ENCODE measurements at regions not wholly inside any gene's neighbourhood (a gene's known extent, or its start where the extent isn't known, plus 50 kb on each side); places are given as distances from the start of the nearest gene placed in this dataset.

GRCh38 chr9:86792136-86792535 lies 155.2 kb downstream of the GAS1 start:
- TF ChIP-seq RFX5 (IDR thresholded peaks at IDR 0.05; ENCODE audit: low read depth, low read length) (no peak), MAFK (IDR thresholded peaks at IDR 0.05; ENCODE audit: low read depth, low read length) (no peak), FOS (IDR thresholded peaks at IDR 0.05; ENCODE audit: low read depth, low read length) (peak; percentile 50; the same call in 1 of the 2 replicates), CHD1 (IDR thresholded peaks at IDR 0.05; ENCODE audit: low read depth, low read length) (no peak), USF2 (IDR thresholded peaks at IDR 0.05; ENCODE audit: low read depth, low read length) (no peak)
- no peak overlapping the region for H2AK9ac ChIP-seq (replicated peaks; ENCODE audit: low read depth, low read length, poor library complexity)
- H3K9ac ChIP-seq (ENCODE audit: low read depth, low read length): no peak overlapping the region
- dilution Hi-C loops (cut with HindIII; ENCODE audit: low sequenced_read_pairs, unreplicated experiment) (no loop called here), intact Hi-C loops (cut with micrococcal nuclease) (loop anchor here (10.0 kb wide), 1 partner anchor 533 kb away; no protein-coding TSS in a partner anchor), in situ Hi-C loops (cut with MboI; ENCODE audit: low sequenced_read_pairs) (no loop called here)
- H3K27ac ChIP-seq (ENCODE audit: insufficient read depth, low read length): no peak overlapping the region
- H2BK120ac ChIP-seq (ENCODE audit: low read depth, low read length): no peak overlapping the region
- no peak overlapping the region for H3K18ac ChIP-seq (ENCODE audit: low read depth, low read length)
- H3K14ac ChIP-seq (replicated peaks; ENCODE audit: low read depth, low read length): no peak overlapping the region
- DNase-seq (peak; percentile 63), ATAC-seq (ENCODE audit: low read depth) (no peak)
- no peak overlapping the region for H4K91ac ChIP-seq (ENCODE audit: insufficient read depth, low read depth, low read length)
- H4K8ac ChIP-seq (ENCODE audit: low read depth in 2 of 2, low read length in 2 of 2): no peak overlapping the region
- H3K27me3 ChIP-seq (ENCODE audit: control insufficient read depth, insufficient read depth, low read length): no peaks in the 10 kb centered on the region
- no peaks in the 10 kb centered on the region for H3K36me3 ChIP-seq (ENCODE audit: control insufficient read depth, insufficient read depth, low read length)
- H2AFZ ChIP-seq (replicated peaks; ENCODE audit: low read length, poor library complexity): no peak overlapping the region
- H3K56ac ChIP-seq (ENCODE audit: extremely low read depth, insufficient read depth, low read length): no peak overlapping the region
- POLR2A ChIA-PET (ENCODE audit: unreplicated experiment): no interaction called here
- H3K23ac ChIP-seq (ENCODE audit: low read depth, low read length): no peak overlapping the region
- H3K79me1 ChIP-seq (ENCODE audit: low read depth in 1 of 2, low read length in 2 of 2): no peaks in the 10 kb centered on the region
- no peak overlapping the region for H2BK5ac ChIP-seq (ENCODE audit: low read depth, low read length, poor library complexity, severe bottlenecking)
- no CpG with 5 or more reads among the region's 3 CpGs for WGBS, 2 experiments (ENCODE audit: extremely low coverage in 2 of 2, insufficient read length in 1 of 2)
- H3K4me1 ChIP-seq (ENCODE audit: control insufficient read depth, insufficient read depth, low read length): peaks cover 13% of the 10 kb centered on the region
- H4K20me1 ChIP-seq (ENCODE audit: insufficient read depth, low read length): no peaks in the 10 kb centered on the region
- H2BK15ac ChIP-seq (ENCODE audit: low read depth, low read length): 0 out of 3 replicates have a peak overlapping the region, but pooled peaks have one; percentile 17
- no peak overlapping the region for H3K4ac ChIP-seq (ENCODE audit: low read depth, low read length)
- H4K5ac ChIP-seq (ENCODE audit: low read depth, low read length): no peak overlapping the region
- no peak overlapping the region for H3K4me3 ChIP-seq (ENCODE audit: insufficient read depth, low read depth, low read length)
- H3K9me3 ChIP-seq (ENCODE audit: control insufficient read depth, insufficient read depth, low read length): no peaks in the 10 kb centered on the region
- 0 out of 2 replicates have a peak, but pooled peaks cover 6% of the 10 kb centered on the region for H3K9me1 ChIP-seq (ENCODE audit: insufficient read depth, low read length)
- no peak overlapping the region for H2AK5ac ChIP-seq (ENCODE audit: low read depth, low read length)
- no peak overlapping the region for H2BK20ac ChIP-seq (ENCODE audit: low read depth, low read length)
- BruUV-seq (replicated peaks): no TSS peak
- H3K4me2 ChIP-seq (ENCODE audit: low read depth, low read length): no peak overlapping the region
- CTCF ChIA-PET: interaction anchor here (0.6 kb wide), 1 partner anchor 17 kb away, joined by 3 read pairs; no protein-coding TSS in a partner anchor
